GM12878 (cell line): ENCODE measurements at regions not wholly inside any gene's neighbourhood (a gene's known extent, or its start where the extent isn't known, plus 50 kb on each side); places are given as distances from the start of the nearest gene placed in this dataset.

ENCODE experiments used
- ATAC-seq: fragments of 200-7000 bp; cut with Tn5 transposase; 3 replicates; pipeline ENCODE4 v1.9.1; 2020; ENCODE audit warnings: mild to moderate bottlenecking, moderate library complexity
- BruUV-seq: library from RNA; stranded (reverse); fragments of 400-500 nt; replicated peaks from 2 replicates; lab custom pipeline; 2021; lab: Mats Ljungman, UMichigan
- CTCF ChIA-PET: fragments of 300-600 bp; sonication (Branson Sonifier 250); formaldehyde crosslinking; extraction: SDS; loops from one replicate; lab custom pipeline; 2021; ENCODE audit warnings: inconsistent platforms; lab: Yijun Ruan, JAX
- POLR2A ChIA-PET: fragments of 350-600 bp; formaldehyde crosslinking; extraction: SDS; loops from one replicate; lab custom pipeline; 2021; ENCODE audit warnings: inconsistent platforms; lab: Charles Lee
- RAD21 ChIA-PET: fragments of 300-600 bp; sonication (Branson Sonifier 250); formaldehyde crosslinking; loops from one replicate; lab custom pipeline; 2023; ENCODE audit warnings: antibody characterized with exemption; ENCODE audit not compliant: unreplicated experiment; lab: Charles Lee
- SMC1A ChIA-PET: fragments of 300-600 bp; sonication (Branson Sonifier 250); formaldehyde crosslinking; loops from one replicate; lab custom pipeline; 2023; ENCODE audit not compliant: unreplicated experiment, uncharacterized antibody; lab: Charles Lee
- DNase-seq: peaks from one replicate; pipeline ENCODE4 v3.0.0-alpha.2; 2011; ENCODE audit warnings: low read depth, low spot score
- FAIRE-seq: peaks from 3 replicates; lab custom pipeline; 2011; peaks lifted over from hg19 to GRCh38; lab: Jason Lieb, UNC
- H2AFZ ChIP-seq: 2 replicates; pipeline ENCODE4 v1.6.0; 2011; ENCODE audit warnings: low read depth, low read length, control low read depth; ENCODE audit not compliant: control insufficient read depth
- H3K27ac ChIP-seq: 2 replicates; pipeline ENCODE4 v1.5.1; 2011; ENCODE audit warnings: control low read depth; ENCODE audit not compliant: control insufficient read depth, insufficient read depth
- H3K27me3 ChIP-seq, 2 experiments: replicated peaks in 1 of 2; 2 replicates each; pipeline versions ENCODE4 v1.6.0 to v1.6.1; 2011; ENCODE audit warnings: low read length in 1 of 2; ENCODE audit not compliant: control insufficient read depth in 2 of 2, insufficient read depth in 2 of 2
- H3K36me3 ChIP-seq, 2 experiments: 2 replicates each; pipeline ENCODE4 v1.5.1; 2011; ENCODE audit warnings: low read length in 1 of 2; ENCODE audit not compliant: control insufficient read depth in 2 of 2, insufficient read depth in 2 of 2
- H3K4me1 ChIP-seq: 2 replicates; pipeline ENCODE4 v1.6.1; 2011; ENCODE audit warnings: mild to moderate bottlenecking, low read length, moderate library complexity, mixed read lengths; ENCODE audit not compliant: control insufficient read depth, insufficient read depth
- H3K4me2 ChIP-seq: 2 replicates; pipeline ENCODE4 v1.6.0; 2011; ENCODE audit warnings: control low read depth; ENCODE audit not compliant: control insufficient read depth, insufficient read depth
- H3K4me3 ChIP-seq: fragments of 200-600 bp; sonication (generic); 2 replicates; pipeline ENCODE4 v1.5.1; 2016
- H3K79me2 ChIP-seq: 2 replicates; pipeline ENCODE4 v1.6.0; 2011; ENCODE audit warnings: low read length; ENCODE audit not compliant: control insufficient read depth, insufficient read depth
- H3K9ac ChIP-seq: 2 replicates; pipeline ENCODE4 v1.8.0; 2011; ENCODE audit warnings: low read length, control low read depth, mixed read lengths; ENCODE audit not compliant: control insufficient read depth, insufficient read depth
- H3K9me3 ChIP-seq: replicated peaks from 3 replicates; pipeline ENCODE4 v1.5.1; 2011; ENCODE audit warnings: mild to moderate bottlenecking, low read length; ENCODE audit not compliant: control insufficient read depth, insufficient read depth
- H4K20me1 ChIP-seq: 2 replicates; pipeline ENCODE4 v1.6.0; 2011; ENCODE audit not compliant: control insufficient read depth, insufficient read depth
- ASH2L ChIP-seq: fragments of 300-600, 200-600 bp; sonication (generic); IDR thresholded peaks from 2 replicates; pipeline ENCODE4 v1.6.1; 2017; ENCODE audit warnings: low read depth, mild to moderate bottlenecking, borderline replicate concordance
- RAD21 ChIP-seq: IDR thresholded peaks from 2 replicates; pipeline ENCODE4 v1.6.1; 2011; ENCODE audit warnings: mild to moderate bottlenecking, low read depth, low read length, moderate library complexity; ENCODE audit not compliant: insufficient read depth
- SMC3 ChIP-seq: IDR thresholded peaks from 2 replicates; pipeline ENCODE4 v1.6.1; 2011; ENCODE audit warnings: low read length, improper control_type of control experiment, borderline replicate concordance
- ZZZ3 ChIP-seq: IDR thresholded peaks from 2 replicates; pipeline ENCODE4 v1.6.1; 2011; ENCODE audit warnings: low read depth; ENCODE audit not compliant: control insufficient read depth, insufficient read length
- WGBS: methylation state at CpG from one replicate; pipeline ENCODE4 v1.1.6; 2016; ENCODE audit warnings: low lambda C conversion rate; ENCODE audit not compliant: insufficient replicate concordance, insufficient coverage; ENCODE audit errors: missing lambda C conversion rate; 5-methylcytosine and 5-hydroxymethylcytosine counted together
- in situ Hi-C: fragments of 300-500 bp; cut with MboI; formaldehyde crosslinking; loops from 9 replicates; pipeline ENCODE4 v1.14.3; 2018; ENCODE audit warnings: mixed read lengths
- intact Hi-C: fragments of 100-400 bp; cut with micrococcal nuclease; formaldehyde crosslinking; loops from one replicate; pipeline ENCODE4 v1.14.2; 2022; ENCODE audit not compliant: unreplicated experiment
- TF ChIP-seq, protein P1 (sequence below), 3 experiments: IDR thresholded peaks in 2 of 3; conservative IDR thresholded peaks in 1 of 3; 2 replicates each; pipeline ENCODE4 v1.5.1; 2011; ENCODE audit warnings: low read depth in 3 of 3, low read length in 3 of 3, mild to moderate bottlenecking in 3 of 3, control low read depth in 2 of 3, moderate library complexity in 2 of 3, inconsistent platforms in 1 of 3, mixed read lengths in 1 of 3; ENCODE audit not compliant: control insufficient read depth in 2 of 3, insufficient read depth in 1 of 3; ENCODE audit errors: extremely low read depth in 1 of 3

DNA sequence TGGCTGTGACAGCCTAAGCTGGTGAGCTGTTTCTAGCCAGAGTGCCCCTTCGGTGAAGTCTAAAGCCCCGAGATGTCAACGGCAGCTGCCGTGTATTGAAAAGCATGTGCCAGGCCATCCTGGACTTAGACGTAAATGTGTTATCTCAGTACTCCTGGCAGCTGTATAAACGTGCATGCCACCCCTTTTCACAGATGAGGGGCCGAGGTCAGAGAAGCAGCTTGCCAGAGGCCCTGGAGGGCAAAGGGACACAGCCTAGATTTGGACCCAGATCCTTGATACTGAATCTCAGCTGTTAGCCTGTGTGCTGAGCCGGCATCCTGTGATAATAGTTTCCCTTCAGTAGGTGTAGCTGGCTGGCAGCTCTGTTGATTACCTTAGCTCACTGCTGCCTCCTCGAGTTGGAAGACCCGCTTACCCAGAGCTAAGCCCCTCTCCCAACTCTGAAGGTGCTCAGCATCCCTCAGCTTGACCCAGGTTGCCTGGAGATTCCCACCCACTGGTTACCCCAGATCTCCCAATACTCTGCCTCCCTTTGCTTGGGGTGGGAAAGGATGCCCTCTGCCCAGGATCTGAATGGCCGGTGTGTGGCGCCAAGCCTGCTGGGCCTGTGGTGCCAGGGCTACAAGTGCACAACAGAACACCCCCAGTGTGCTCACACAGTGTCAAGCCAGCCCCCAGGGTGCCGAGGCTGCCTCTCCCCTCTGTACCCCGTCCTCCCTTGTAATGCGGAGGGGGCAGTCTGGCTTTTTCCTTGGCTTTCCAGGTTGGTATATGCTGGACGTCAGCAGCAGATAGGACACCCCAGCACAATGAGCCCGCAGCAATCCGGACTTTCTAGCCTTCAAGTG lies 59.8 kb upstream of the WNT7B start:
- TF ChIP-seq ASH2L (no peak), SMC3 (peak; percentile 20; the same call in 1 of the 2 replicates), RAD21 (peak; percentile 39; the same call in 1 of the 2 replicates), ZZZ3 (no peak)
- TF ChIP-seq, protein P1, sequence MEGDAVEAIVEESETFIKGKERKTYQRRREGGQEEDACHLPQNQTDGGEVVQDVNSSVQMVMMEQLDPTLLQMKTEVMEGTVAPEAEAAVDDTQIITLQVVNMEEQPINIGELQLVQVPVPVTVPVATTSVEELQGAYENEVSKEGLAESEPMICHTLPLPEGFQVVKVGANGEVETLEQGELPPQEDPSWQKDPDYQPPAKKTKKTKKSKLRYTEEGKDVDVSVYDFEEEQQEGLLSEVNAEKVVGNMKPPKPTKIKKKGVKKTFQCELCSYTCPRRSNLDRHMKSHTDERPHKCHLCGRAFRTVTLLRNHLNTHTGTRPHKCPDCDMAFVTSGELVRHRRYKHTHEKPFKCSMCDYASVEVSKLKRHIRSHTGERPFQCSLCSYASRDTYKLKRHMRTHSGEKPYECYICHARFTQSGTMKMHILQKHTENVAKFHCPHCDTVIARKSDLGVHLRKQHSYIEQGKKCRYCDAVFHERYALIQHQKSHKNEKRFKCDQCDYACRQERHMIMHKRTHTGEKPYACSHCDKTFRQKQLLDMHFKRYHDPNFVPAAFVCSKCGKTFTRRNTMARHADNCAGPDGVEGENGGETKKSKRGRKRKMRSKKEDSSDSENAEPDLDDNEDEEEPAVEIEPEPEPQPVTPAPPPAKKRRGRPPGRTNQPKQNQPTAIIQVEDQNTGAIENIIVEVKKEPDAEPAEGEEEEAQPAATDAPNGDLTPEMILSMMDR (IDR thresholded peaks at IDR 0.05 in 2 of 3, conservative IDR thresholded peaks at IDR 0.05 in 1 of 3; ENCODE audit: control insufficient read depth in 2 of 3, extremely low read depth in 1 of 3, insufficient read depth in 1 of 3, low read depth in 3 of 3, low read length in 3 of 3), result peak; percentile 18 to 37 (median 37); a peak in 4 of 6 replicates
- peak overlapping the region; percentile 84 for H3K9ac ChIP-seq
- ChIA-PET SMC1A (interaction anchor here (0.9 to 1.2 kb wide), 2 partner anchors 24 to 30 kb away, joined by 3 to 4 read pairs; no protein-coding TSS in a partner anchor), RAD21 (interaction anchor here (1.1 to 2.0 kb wide), 3 partner anchors 23 to 80 kb away, joined by 4 to 10 read pairs (median 6); no protein-coding TSS in a partner anchor), POLR2A (interaction anchor here (0.7 to 1.9 kb wide), 2 partner anchors 25 to 31 kb away, joined by 3 to 5 read pairs; no protein-coding TSS in a partner anchor), CTCF (interaction anchor here (1.8 kb wide), 1 partner anchor 30 kb away, joined by 9 read pairs; no protein-coding TSS in a partner anchor)
- no peaks in the 10 kb centered on the region for H3K36me3 ChIP-seq
- in situ Hi-C loops, result no loop called here
- WGBS, result 43% methylated on average over 18 of the region's 18 CpGs
- peak; percentile 16; the same call in 2 of the 3 replicates for ATAC-seq
- H3K27me3 ChIP-seq, result no peaks in the 10 kb centered on the region; a peak in 1 of 4 replicates
- peak overlapping the region; percentile 88 for H2AFZ ChIP-seq
- peak overlapping the region; percentile 91 for H3K4me3 ChIP-seq
- H4K20me1 ChIP-seq, result no peaks in the 10 kb centered on the region
- H3K9me3 ChIP-seq, result no peaks in the 10 kb centered on the region
- FAIRE-seq, result peak; percentile 52
- DNase-seq, result no peak
- intact Hi-C loops, result no loop called here
- H3K79me2 ChIP-seq, result no peaks in the 10 kb centered on the region; the same call in 1 of the 2 replicates
- H3K27ac ChIP-seq, result peak overlapping the region; percentile 88
- no TSS peak for BruUV-seq
- H3K4me1 ChIP-seq, result peaks cover 9% of the 10 kb centered on the region
- H3K4me2 ChIP-seq, result peak overlapping the region; percentile 97
